DMS153 treated with DMSO at 0.1 percent for 48 hours (cell line): ENCODE measurements at regions not wholly inside any gene's neighbourhood (a gene's known extent, or its start where the extent isn't known, plus 50 kb on each side); places are given as distances from the start of the nearest gene placed in this dataset.

Source experiments
- DNase-seq: peaks from one replicate; lab custom pipeline; 2025; ENCODE audit not compliant: unreplicated experiment; lab: John Stamatoyannopoulos, UW

DNA sequence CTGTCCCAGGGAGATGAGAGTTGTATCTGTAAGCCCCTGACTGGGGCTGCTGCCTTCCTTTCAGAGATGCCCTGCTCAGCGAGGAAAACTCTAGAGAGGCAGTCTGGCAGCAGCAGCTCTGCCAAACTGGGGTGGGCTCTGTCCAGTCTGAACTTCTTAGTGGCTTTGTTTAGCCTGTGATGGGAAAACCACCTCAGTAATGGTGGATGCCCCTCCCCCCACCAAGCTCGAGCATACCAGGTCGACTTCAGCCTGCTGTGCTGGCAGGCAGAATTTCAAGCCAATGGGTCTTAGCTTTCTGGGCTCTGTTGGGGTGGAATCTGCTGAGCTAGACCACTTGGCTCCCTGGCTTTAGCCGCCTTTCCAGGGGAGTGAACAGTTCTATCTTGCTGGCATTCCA, 218.3 kb downstream of the TUSC7 start:
- DNase-seq = no peak

DNA sequence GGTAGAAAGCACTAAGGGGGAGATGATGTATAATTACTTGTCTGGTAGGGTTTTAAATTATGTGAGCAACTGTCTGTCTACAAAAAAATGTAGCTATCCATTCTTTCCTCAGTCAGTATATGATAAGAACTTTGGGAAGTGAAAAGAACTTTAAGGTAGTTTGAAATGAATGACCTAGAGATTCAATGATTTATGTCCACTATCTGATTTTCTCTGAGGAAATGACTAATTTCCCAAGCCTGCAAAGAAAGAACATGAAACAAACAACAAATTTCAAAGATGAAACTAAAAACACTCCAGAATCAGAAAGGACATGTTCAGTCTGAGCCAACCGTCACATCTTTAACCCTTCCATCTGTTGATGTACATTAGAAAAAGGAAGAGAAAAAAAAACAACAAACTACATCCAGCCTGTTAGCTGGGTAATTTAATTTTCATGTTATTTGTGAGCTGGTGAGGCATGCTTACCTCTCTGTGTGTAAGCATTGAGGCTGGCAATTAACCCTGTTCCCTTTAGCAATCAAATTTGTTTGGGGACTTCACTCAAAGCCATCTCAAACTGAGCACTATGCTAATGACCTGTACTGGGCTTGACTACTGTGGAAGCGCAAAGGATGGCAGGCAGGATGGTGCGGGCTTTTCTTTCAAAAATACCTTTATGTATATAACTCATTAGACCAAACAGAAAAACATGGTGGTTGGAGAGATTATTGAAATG, 220.1 kb downstream of the TUSC7 start:
- DNase-seq = no peak

DNA sequence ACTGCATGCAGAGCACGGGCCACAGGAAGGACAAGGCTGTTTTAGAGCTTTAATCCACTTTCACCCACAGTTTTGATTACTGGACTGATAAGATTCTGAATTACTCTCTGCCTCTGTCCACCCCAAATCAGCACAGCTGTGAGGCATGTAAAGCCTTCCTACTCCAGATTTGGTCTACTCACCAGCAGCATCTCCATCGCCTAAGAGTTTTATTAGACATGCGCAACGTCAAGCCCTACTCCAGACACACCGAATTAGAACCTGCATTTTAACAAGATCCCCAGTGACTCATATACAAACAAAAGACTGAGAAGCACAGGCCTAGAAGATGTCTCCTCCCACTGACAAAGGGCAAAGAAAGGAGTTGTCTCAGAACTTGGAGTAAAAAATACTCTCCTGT, 221.2 kb downstream of the TUSC7 start:
- no peak for DNase-seq

DNA sequence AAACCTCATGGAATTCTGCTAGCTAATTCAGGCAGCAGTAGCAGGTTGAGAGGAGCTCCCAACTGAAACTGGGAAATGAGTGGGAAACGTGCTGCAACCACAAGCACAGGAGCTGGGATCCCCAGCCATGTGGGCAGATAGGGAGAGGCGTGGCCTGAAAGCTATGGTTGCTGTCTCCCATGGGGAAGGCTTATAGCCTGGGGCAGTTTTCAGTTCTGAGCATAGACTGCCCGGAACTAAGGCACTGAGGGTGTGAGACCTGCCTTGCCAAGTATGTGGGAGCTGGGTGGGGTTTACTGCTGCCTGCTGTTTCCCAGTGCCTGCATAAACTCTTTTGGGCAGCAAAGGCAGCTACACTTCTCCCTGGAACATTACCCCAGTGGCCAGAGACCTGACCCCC, 229.5 kb downstream of the TUSC7 start:
- DNase-seq = no peak

DNA sequence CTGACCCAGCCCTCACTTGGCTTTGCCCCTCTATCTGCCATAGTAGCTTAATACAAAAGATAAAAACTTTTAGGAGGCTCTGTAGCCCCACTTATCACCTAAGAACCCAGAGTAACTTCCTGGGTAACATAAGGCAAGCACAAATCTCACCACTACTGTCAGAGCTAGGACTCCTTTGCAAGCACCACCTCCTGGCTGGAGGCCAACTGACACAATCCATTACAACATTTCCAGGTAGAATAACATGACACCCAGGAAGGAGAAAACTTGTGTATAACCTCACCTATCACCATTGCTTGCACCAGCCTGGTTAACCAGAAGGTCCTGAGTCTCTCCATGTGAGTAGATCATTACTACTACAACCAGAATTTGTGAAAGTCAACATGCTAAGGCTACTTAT, 230.0 kb downstream of the TUSC7 start:
- DNase-seq = no peak

DNA sequence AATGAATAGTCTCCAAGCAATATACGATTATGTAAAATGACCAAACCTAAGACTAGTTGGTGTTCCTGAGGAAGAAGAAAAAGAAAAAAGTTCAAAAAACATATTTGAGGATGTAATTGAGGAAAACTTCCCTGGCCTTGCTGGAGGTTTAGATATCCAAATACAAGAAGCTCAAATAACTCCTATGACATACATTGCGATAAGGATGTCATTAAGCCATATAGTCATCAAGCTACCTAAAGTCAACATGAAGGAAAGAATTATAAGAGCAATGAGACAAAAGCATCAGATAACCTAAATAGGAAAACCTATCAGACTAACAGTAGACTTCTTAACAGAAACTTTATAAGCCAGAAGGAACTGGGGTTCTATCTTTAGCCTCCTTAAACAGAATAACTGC, 231.1 kb downstream of the TUSC7 start:
- DNase-seq = no peak

DNA sequence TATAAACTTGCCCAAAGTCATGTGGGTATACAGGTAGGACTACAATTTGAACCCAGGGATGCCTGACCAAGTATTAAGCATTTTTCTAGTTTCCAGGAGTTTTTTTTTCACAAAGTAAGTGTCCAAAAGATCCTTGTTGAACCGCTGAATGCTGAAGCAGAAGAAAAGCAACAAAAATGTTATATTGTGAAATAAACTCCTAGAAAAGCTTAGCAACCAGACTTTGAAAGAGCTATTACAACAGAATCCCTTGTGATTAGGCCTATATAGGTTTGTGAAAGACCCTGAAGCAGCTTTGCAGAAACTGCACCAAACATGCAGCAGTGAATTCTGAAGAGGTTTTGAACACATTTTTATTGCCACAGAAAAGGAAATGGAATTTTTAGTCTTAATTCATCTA, 236.8 kb downstream of the TUSC7 start:
- no peak for DNase-seq

DNA sequence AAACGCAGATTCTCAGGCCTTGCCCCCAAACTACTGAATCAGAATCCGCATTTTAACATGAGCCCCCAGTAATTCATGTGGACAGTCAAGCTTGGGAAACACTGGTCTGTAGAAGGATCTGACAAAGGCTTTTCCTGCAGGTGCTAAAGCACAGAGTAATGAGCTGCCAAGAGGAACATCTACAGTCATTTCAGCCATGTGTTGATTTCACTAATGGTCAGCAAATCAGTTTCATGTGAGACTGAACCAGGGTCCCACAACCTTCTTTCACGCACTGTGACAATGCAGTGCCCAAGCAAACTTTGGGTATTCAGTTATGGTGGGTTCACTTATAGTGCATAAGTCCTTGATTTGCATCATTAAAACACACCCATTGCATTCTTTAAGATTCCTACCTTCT, 237.6 kb downstream of the TUSC7 start:
- no peak for DNase-seq

DNA sequence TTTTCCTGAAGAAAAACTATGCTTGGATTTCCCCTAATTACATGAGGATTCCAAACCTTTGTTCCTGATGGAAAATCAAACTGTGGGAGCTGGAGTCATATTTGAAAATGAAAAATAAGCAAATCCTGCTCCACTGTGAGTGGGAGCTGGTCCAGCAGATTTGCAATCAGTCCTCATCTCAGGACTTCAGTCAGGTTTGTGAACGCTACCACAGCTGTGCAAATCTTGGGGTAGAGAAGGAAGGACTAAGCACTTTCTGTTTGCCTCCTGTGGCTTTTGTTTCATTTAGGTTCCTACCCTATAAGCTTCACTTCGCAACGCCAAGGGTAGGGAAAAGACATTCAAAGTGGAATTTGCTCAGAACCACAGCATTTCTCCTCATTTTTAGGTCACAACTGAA, 238.2 kb downstream of the TUSC7 start:
- DNase-seq = no peak

DNA sequence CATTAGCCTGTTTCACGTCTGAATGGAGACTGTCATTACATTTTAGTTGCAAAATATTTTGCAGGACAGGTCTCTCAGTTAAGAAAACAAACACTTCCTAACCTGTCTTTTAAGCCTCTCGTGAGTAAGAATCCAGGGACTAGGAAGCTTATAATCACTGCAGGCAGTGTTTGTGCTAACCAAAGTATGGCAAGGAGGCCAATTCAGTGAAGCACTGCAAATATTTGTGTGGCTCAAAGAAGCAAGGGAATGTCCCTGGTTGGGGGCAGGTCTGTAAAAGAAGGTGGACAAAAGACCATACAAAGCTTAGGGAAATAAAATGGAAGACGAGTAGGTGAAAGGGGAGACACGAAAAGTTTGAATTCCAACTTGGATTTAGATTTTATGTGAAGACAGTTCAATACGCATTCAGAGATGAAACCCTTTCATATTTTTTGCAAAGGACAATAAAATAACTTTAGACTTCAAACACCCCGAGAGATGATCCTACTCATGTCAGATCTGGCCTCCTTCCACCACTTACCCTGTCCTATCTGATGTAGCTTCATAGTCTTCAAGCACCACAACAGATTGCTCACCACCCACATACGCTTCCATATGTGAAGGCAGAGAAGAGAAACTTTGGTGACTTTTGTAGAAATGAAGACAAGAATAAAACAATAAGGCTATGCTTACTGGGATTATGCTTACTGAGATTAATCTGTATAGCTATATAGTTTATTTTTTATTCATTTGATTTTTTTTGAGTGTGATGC, 240.9 kb downstream of the TUSC7 start:
- DNase-seq = no peak

DNA sequence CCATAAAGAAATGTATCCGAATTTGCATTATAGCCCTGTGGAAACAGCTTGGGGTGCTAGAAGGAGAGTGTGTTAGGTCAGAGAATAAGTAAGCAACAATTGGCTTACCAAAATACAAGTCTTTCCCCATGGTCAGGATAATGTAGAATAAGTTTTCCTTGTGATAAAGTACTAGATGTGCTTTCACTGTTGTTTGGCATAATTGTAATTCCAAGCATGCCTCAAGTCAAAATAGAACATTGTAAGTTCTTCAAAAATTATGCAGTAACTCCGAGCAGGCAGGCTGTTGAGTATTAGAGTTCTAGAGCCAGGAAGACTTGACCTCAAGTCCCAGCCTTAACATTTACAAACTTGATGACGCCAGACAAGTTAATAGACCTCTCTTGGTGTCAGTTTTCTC, 242.0 kb downstream of the TUSC7 start:
- DNase-seq = no peak

DNA sequence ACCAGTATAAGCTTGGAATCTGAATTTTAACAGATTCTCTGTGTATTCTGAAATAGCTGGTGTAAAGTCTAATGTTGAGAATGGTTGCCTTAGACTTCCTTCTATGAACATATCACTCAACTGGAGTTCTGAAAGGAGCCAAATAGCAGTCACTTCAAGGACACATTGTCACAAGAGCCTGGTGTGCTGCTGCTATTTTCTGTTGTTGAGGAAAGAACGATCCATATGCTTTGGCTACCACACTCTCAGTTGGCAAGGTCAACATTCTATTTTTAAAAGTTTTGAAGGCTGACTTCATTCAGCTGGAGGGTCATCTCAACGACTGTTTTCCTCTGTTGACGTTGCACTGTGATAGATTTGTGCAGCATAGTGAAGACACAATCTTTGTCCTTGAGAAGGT, 248.7 kb downstream of the TUSC7 start:
- no peak for DNase-seq

DNA sequence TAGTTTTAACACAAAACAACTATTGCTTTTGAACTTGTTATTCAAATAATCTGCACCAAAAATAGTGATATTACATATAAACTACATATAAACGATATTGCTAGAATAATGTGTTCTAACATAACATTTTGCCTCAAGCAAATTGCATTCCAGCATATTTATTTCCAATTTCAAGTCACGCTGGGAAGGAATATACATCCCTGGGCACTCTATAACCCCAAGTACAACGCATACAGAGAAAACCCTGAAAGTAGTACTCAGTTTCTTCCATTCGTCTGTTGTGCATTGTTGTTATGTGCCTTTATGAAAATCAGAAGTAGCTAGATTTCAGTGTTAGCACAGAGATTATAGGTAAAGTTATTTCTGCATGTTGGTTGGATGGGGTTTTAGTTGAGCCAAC, 251.5 kb downstream of the TUSC7 start:
- DNase-seq = no peak

DNA sequence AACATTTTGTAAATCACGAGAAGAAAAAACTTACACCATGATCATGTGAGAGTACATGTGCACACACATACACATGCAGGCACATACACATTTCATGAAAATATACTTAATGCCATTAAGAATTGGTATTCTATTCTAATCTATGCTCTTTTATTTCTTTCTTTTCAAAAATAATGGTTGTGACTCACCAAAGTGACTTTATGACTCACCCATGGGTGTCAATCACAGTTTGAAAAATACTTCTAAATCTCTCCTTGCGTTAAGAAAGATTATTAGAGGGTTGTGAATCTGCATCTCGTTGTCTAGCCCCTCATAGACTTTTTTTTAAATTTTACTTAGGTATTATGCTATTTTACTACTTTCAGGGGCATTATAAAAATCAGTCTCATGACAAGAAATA, 254.2 kb downstream of the TUSC7 start:
- no peak for DNase-seq

DNA sequence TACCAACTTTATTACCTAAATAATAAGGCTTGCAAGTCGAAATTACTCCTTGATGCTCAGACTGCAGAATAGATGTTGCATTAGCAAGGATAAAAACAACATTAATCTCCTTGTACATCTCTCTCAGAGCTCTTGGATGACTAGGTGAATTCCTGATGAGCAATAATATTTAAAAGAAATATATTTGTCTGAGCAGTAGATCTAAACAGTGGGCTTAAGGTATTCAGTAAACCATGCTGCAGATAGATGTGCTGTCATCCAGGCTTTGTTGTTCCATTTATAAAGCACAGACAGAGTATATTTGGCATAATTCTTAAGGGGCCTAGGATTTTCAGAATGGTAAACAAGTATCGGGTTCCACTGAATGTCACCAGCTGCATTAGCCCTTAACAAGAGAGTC, 257.1 kb downstream of the TUSC7 start:
- DNase-seq = no peak

DNA sequence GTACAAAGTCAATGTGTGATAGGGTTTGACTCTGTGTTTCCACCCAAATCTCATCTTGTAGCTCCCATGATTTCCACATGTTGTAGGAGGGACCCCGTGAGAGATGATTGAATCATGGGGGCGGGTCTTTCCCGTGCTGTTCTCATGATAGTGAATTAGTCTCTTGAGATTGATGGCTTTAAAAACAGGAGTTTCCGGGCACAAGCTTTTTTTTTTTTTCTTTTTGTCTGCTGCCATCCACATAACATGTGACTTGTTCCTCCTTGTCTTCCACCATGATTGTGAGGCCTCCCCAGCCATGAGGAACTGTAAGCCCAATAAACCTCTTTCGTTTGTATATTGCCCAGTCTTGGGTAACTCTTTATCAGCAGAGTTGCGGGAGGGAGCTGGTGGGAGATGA, 259.6 kb downstream of the TUSC7 start:
- no peak for DNase-seq

DNA sequence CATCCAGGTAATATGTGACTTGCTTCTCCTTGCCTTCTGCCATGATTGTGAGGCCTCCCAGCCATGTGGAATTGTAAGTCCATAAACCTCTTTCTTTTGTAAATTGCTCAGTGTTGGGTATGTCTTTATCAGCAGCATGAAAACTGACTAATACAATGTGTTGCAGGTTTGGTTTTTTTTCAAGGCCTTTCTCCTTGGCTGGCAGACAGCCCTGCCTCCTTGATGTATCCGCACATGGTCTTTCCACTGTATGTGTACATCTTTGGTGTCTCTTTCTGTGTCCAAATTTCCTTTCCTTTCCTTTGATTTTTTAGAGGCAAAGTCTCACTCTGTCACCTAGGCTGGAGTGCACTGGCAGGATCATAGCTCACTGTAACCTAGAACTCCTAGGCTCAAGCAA, 260.1 kb downstream of the TUSC7 start:
- DNase-seq = no peak

DNA sequence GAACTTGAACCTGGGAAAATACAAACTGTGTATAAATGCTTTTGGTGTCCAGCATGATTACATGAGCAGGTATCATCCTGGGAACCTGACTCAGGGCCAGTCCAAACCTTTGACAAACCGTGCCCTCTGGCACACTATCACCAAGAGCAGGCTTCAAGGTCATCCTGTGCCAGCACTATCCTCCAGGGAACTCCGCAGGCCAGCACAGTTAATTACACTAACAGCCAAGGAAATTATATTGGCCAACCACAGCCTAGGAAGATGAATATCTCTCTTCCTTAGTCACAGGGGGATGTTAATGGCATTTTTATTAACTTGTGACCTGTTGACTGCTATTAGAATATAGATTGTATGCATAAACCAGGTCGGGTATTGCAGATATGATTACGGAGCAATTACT, 262.0 kb downstream of the TUSC7 start:
- no peak for DNase-seq

DNA sequence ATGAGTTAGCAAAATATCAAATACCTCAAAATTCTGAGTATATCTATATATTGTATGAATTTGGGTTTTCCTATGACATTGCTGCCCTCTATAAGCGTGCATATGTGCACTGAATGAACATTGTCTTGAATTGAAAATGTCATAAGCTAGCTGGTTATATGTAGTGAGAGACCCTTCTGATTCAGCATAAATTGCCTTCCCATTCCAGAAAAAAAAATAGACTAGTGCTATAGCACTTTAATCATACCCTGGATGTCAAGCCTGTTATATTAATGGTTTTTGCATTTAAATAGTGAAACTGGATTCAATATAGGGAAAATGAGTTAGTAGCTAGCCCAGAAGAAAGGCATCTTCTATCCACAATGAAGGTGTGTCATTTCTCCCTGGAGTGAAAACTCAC, 265.1 kb downstream of the TUSC7 start:
- no peak for DNase-seq

DNA sequence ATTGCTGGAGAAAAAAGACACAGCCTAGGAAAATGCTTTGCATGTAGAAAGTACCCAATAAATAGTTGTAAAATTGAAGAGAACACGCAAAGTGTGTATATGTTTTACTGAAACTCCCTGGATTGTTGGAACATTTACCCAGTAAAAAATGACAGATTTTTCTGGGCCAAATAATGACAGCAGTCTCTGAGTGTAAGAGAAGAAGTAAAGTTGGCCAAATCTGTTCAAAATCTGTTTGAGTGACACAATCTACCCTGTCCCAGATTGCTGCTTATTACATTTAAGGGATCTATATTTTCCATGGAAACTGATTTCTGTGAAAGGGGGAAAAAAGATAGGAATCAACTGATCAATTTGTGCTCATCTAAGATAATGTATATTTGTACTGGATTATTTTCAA, 267.9 kb downstream of the TUSC7 start:
- no peak for DNase-seq

DNA sequence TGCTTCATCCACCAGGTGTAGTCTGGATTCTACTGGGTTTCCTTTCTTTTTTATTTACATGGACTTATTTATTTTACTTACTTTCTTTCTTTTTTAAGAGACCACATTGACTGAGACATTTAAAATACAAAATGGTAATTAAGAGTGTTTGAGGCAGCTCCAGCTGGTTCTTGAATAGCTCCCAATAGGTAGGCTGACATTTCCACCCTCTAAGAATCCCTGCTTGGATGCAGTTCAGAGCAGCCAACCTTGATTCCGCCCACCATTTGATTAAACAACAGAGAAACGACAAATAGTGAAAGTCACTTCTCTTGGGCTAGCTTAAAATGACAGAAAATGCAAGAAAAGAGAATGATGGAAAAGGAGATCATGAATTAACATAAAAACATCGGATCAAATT, 270.5 kb downstream of the TUSC7 start:
- DNase-seq = no peak

DNA sequence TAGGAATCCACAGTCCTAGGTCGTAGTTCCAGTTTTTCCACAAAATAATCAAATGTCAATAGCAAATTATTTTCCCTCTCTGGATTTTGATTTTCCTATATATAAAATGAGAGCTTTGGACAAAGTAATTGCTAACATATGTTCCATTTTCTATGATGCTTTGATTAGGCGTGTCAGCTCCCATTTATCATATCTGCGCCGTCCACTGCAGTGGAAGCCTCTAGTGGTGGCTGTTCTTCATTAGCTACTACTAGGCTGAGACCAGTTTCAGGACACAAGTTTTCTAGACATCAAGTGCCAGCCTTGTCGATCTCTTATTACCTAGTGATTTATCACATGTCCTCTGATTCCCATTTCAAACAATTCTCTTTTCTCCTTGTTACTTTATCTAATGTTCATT, 271.5 kb downstream of the TUSC7 start:
- no peak for DNase-seq

DNA sequence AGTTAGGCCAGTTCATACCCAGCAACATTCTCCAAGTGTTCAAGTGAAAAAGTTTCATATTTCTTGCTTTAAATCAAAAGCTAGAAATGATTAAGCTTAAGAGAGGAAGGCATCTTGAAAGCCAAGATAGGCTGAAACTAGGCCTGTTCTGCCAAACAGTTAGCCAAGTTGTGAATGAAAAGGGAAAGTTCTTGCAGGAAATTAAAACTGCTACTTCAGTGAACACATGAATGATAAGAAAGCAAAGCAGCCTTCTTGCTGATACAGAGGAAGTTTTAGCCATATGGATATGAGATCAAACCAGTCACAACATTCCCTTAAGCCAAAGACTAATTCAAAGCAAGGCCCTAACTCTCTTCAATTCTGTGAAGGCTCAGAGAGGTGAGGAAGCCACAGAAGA, 274.7 kb downstream of the TUSC7 start:
- DNase-seq = no peak
